Activated naive CD4-positive, alpha-beta T cell treated with anti-CD3 and anti-CD28 coated beads, Interleukin-2, amount 50 U/mL, for 16 hours (primary cell): ENCODE measurements at regions not wholly inside any gene's neighbourhood (a gene's known extent, or its start where the extent isn't known, plus 50 kb on each side); places are given as distances from the start of the nearest gene placed in this dataset.

Experiments
- DNase-seq: peaks from one replicate; pipeline ENCODE4 v3.0.0-alpha.2; 2020

DNA sequence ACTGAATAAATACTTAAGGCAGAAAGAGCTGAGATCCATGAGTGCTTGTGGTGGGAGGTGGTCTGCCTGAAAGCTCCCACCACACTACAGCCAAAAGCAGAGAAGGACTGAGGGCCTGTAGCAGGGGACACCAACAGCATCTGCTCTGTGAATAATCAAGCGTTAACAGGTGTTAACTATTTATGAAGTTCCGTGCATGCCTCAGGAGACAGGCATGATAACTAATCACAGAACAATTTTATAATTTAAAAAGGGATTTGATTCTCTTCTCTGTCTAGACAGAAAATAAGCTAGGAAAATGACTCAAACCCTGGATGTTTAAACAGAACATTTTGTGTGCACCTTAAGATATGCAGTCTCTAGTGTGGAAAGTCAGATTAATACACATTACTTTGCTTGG lies 61.5 kb upstream of the GHITM start:
- no peak for DNase-seq

DNA sequence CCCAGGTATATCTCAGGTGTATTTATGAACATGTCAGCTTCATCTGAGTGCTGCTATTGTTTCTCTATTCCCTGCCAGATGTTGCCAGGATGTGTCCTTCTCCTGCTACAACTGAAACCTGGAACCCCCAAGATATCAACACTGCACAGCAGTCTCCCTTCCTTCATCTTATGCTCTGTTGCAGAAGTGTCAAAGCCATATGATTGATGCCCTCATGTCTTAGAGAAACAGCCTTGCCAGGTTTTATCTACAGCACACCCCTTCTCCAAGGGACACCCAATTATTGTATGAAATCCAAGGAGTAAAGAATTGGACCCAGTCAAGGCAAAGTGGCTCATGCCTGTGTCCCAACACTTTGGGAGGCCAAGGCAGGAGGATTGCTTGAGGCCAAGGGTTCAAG lies 60.5 kb upstream of the GHITM start:
- DNase-seq = no peak

DNA sequence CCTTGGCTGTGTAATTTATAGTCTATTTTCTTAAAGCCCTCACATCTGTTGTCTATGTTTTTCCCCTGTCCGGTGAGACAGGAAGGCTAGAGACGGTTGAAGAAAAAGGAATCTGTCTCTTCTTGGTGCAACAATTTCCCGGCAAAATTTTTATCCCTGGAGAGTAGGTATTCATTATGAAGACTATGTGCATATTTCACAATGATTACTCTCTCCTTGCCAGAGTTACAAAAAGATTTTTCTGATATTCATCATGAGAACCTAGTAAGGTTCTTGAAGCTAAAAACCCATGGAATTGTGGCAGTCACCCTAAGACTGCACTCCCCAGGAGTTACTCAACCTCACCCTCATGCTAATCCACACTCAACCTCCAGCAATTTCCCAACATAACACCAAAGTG lies 55.0 kb upstream of the GHITM start:
- no peak for DNase-seq

DNA sequence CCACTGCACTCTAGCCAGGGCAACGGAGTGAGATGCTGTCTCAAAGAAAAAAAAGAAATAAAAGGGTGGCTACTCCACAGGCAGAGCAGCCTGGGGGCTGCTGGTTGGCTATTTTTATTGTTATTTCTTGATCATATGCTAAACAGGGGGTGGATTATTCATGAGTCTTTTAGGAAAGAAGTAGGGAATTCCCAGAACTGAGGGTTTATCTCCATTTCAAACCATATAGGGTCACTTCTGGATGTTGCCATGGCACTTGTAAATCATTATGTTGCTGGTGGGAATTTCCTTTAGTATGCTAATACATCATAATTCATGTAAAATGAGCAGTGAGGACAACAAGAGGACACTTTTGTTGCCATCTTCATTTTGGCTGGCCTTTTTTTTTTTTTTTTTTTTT lies 52.1 kb upstream of the GHITM start:
- DNase-seq = no peak

DNA sequence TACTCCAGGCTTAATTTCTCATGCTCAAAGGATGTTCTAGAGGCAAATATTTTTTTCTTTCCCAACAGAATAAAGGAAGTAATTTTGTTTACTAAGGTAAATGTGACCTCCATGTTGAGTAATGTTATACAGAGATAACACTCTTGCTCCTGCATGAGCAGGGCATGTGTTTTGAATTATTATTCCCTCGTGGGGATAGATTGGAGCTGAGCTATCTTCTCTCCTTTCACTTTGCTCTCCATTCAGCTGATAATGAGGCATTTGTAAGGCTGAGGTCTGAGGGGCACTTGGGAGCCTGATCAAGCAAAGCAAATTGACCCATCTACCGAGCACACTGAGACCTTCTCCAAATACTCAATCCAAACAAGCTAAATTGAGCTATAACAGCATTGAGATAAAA lies 50.7 kb upstream of the GHITM start:
- no peak for DNase-seq

DNA sequence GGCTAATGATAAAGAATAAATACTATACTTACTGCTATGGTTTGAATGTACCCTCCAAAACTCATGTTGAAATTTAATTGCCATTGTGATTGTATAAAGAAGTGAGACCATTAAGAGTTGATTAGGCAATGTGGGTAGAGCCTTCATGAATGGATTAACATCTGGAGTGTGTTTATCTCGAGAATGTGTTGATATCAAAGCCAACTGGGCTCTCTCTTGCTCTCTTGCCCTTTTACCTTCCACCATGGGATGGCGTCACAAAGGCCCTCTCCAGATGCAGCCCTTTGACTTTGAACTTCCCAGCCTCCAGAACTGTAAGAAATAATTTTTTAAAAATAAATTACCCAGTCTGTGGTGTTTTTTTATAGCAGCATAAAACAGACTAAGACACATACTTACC lies 50.1 kb upstream of the GHITM start:
- no peak for DNase-seq
